CD8-positive, alpha-beta memory T cell (primary cell): ENCODE measurements at regions not wholly inside any gene's neighbourhood (a gene's known extent, or its start where the extent isn't known, plus 50 kb on each side); places are given as distances from the start of the nearest gene placed in this dataset.

ENCODE experiments used
- CTCF ChIA-PET: fragments of 350-600 bp; sonication (Branson Sonifier 250); formaldehyde crosslinking; loops from one replicate; lab custom pipeline; 2021; ENCODE audit warnings: antibody characterized with exemption; lab: Charles Lee
- POLR2A ChIA-PET: fragments of 350-600 bp; sonication (Branson Sonifier 250); formaldehyde crosslinking; loops from one replicate; lab custom pipeline; 2021; ENCODE audit warnings: antibody characterized with exemption; lab: Charles Lee
- DNase-seq, 5 donors: peaks; one replicate each; pipeline versions ENCODE4 v3.0.0 to v3.0.0-alpha.2; 2020 to 2022; ENCODE audit warnings: mixed read lengths in 1 of 5
- H3K27ac ChIP-seq: one replicate; pipeline ENCODE4 v1.7.0; 2013; ENCODE audit warnings: low read depth, mild to moderate bottlenecking, low read length, moderate library complexity
- H3K27me3 ChIP-seq: 2 replicates; pipeline ENCODE4 v1.7.0; 2013; ENCODE audit warnings: low read length, mild to moderate bottlenecking; ENCODE audit not compliant: insufficient read depth, poor library complexity, severe bottlenecking
- H3K36me3 ChIP-seq: 2 replicates; pipeline ENCODE4 v1.7.0; 2013; ENCODE audit warnings: mild to moderate bottlenecking, low read length, moderate library complexity; ENCODE audit not compliant: insufficient read depth
- H3K4me1 ChIP-seq: 2 replicates; pipeline ENCODE4 v1.7.0; 2013; ENCODE audit warnings: mild to moderate bottlenecking, low read length, moderate library complexity; ENCODE audit not compliant: insufficient read depth
- H3K4me3 ChIP-seq: 2 replicates; pipeline ENCODE4 v1.7.0; 2013; ENCODE audit warnings: mild to moderate bottlenecking, low read length
- H3K9me3 ChIP-seq: 2 replicates; pipeline ENCODE4 v1.7.0; 2013; ENCODE audit warnings: mild to moderate bottlenecking, low read length
- H3K27ac Mint-ChIP-seq, 8 donors: one replicate each; pipeline ENCODE4 v1.8.0; 2020 to 2021; ENCODE audit warnings: mixed read lengths in 8 of 8, mild to moderate bottlenecking in 6 of 8, inconsistent platforms in 3 of 8, moderate library complexity in 3 of 8
- H3K27me3 Mint-ChIP-seq, 2 donors: one replicate each; pipeline ENCODE4 v1.8.0; 2020 to 2021; ENCODE audit warnings: mixed read lengths in 2 of 2, mild to moderate bottlenecking in 1 of 2, moderate library complexity in 1 of 2
- H3K36me3 Mint-ChIP-seq, 3 donors: one replicate each; pipeline ENCODE4 v1.8.0; 2020 to 2021; ENCODE audit warnings: mixed read lengths in 3 of 3, inconsistent platforms in 1 of 3, mild to moderate bottlenecking in 1 of 3
- H3K4me1 Mint-ChIP-seq, 3 donors: one replicate each; pipeline ENCODE4 v1.8.0; 2020 to 2021; ENCODE audit warnings: mixed read lengths in 3 of 3, inconsistent platforms in 1 of 3, mild to moderate bottlenecking in 1 of 3
- H3K4me3 Mint-ChIP-seq, 7 donors: one replicate each; pipeline ENCODE4 v1.8.0; 2020 to 2021; ENCODE audit warnings: mixed read lengths in 7 of 7, mild to moderate bottlenecking in 6 of 7, moderate library complexity in 4 of 7, inconsistent platforms in 2 of 7
- H3K9me3 Mint-ChIP-seq, 5 donors: one replicate each; pipeline ENCODE4 v1.8.0; 2020 to 2022; ENCODE audit warnings: mixed read lengths in 5 of 5, mild to moderate bottlenecking in 3 of 5, moderate library complexity in 2 of 5, inconsistent platforms in 1 of 5

GRCh38 chr9:99745085-99745484, 76.6 kb upstream of the NR4A3 start:
- Mint-ChIP-seq H3K4me1 (no peaks in the 10 kb centered on the region), H3K27ac (no peak overlapping the region), H3K4me3 (no peak overlapping the region), H3K27me3 (peaks cover 8 to 9% of the 10 kb centered on the region in 2 donors), H3K36me3 (no peaks in the 10 kb centered on the region), H3K9me3 (no peaks in the 10 kb centered on the region)
- Histone ChIP-seq H3K4me1 (no peaks in the 10 kb centered on the region), H3K27ac (no peak overlapping the region), H3K9me3 (no peaks in the 10 kb centered on the region), H3K27me3 (no peaks in the 10 kb centered on the region), H3K36me3 (no peaks in the 10 kb centered on the region), H3K4me3 (no peak overlapping the region)
- ChIA-PET CTCF (no interaction called here), POLR2A (no interaction called here)
- DNase-seq: no peak

DNA sequence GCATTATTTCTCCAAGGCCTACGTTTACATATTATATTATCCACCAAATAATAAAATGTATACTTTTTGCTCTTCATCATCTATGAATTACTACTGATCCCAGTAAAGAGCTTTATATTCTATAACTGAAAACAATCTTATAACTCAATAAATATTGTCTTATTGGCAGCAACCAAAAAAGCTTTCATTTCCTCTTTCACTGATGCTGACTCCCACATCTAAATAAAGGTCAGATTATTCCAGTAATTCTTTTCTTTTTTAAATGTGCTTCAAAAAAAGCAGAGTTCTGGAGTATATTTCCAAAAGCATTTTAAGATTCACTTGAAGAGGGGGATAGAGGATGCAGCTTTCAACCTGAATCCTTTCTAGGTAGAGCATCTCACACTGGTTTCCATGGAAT, 75.3 kb upstream of the NR4A3 start:
- H3K27ac Mint-ChIP-seq: no peak overlapping the region
- H3K27me3 Mint-ChIP-seq: peaks cover 9 to 12% of the 10 kb centered on the region in 2 donors
- no peaks in the 10 kb centered on the region for H3K36me3 Mint-ChIP-seq
- H3K27ac ChIP-seq: no peak overlapping the region
- DNase-seq: no peak
- no peaks in the 10 kb centered on the region for H3K4me1 Mint-ChIP-seq
- H3K4me3 Mint-ChIP-seq: no peak overlapping the region
- H3K9me3 Mint-ChIP-seq: no peaks in the 10 kb centered on the region
- H3K4me3 ChIP-seq: no peak overlapping the region
- ChIA-PET POLR2A (no interaction called here), CTCF (no interaction called here)
- H3K27me3 ChIP-seq: no peaks in the 10 kb centered on the region
- no peaks in the 10 kb centered on the region for H3K9me3 ChIP-seq
- H3K4me1 ChIP-seq: no peaks in the 10 kb centered on the region
- H3K36me3 ChIP-seq: no peaks in the 10 kb centered on the region

DNA sequence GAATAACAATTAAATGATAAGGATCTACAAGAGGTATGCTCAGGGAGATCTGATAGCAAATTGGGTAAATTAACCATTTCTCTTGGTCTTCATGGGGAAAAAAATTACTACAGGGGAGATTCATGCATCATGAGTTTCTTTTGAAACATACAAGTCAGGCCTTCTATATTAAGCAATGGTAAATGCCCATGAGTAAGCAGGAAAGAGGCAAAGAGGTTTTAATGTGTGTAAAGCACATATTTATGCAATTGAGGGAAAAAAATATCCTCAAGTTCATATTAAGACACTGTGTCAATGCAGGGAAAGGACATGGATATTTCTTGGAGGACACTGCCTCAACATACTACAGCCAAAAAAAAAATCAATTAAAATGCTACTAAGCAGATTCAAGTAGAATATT, 73.4 kb upstream of the NR4A3 start:
- Histone ChIP-seq H3K27me3 (no peaks in the 10 kb centered on the region), H3K4me3 (no peak overlapping the region), H3K36me3 (no peaks in the 10 kb centered on the region), H3K4me1 (no peaks in the 10 kb centered on the region), H3K9me3 (no peaks in the 10 kb centered on the region), H3K27ac (no peak overlapping the region)
- no peaks in the 10 kb centered on the region for H3K9me3 Mint-ChIP-seq
- ChIA-PET POLR2A (no interaction called here), CTCF (no interaction called here)
- H3K27ac Mint-ChIP-seq: no peak overlapping the region
- H3K36me3 Mint-ChIP-seq: no peaks in the 10 kb centered on the region
- DNase-seq: no peak
- no peak overlapping the region for H3K4me3 Mint-ChIP-seq
- peaks cover 9 to 17% of the 10 kb centered on the region in 2 donors for H3K27me3 Mint-ChIP-seq
- no peaks in the 10 kb centered on the region for H3K4me1 Mint-ChIP-seq

DNA sequence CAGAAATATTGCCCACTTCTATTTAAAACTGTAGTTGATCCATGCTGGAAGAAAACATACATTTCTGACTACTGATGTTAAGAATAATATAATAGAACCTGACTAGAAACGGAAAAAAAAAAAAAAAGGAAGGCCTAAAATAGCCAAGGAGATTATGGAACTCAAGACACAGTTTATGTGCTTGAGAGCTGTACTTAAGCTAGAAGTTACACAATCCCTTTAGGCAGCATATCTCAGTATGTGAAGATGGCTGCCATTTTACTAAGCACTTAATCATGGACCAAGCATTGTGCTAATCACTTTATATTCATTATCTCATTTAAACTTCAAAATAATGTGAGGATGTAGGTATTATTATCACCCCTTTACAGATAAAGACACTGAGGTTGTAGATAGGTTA, 73.0 kb upstream of the NR4A3 start:
- H3K27ac Mint-ChIP-seq: no peak overlapping the region
- Histone ChIP-seq H3K4me3 (no peak overlapping the region), H3K27ac (no peak overlapping the region), H3K4me1 (no peaks in the 10 kb centered on the region), H3K36me3 (no peaks in the 10 kb centered on the region), H3K27me3 (no peaks in the 10 kb centered on the region), H3K9me3 (no peaks in the 10 kb centered on the region)
- H3K27me3 Mint-ChIP-seq: peaks cover 9 to 17% of the 10 kb centered on the region in 2 donors
- no peak overlapping the region for H3K4me3 Mint-ChIP-seq
- no peak for DNase-seq
- POLR2A ChIA-PET: no interaction called here
- no peaks in the 10 kb centered on the region for H3K36me3 Mint-ChIP-seq
- CTCF ChIA-PET: no interaction called here
- no peaks in the 10 kb centered on the region for H3K4me1 Mint-ChIP-seq
- H3K9me3 Mint-ChIP-seq: no peaks in the 10 kb centered on the region

- ChIA-PET CTCF (no interaction called here), POLR2A (no interaction called here)
- Mint-ChIP-seq H3K4me3 (no peak overlapping the region), H3K27me3 (peaks cover 9 to 17% of the 10 kb centered on the region in 2 donors), H3K4me1 (no peaks in the 10 kb centered on the region), H3K36me3 (no peaks in the 10 kb centered on the region), H3K9me3 (no peaks in the 10 kb centered on the region), H3K27ac (no peak overlapping the region)
- Histone ChIP-seq H3K4me1 (no peaks in the 10 kb centered on the region), H3K27ac (no peak overlapping the region), H3K4me3 (no peak overlapping the region), H3K9me3 (no peaks in the 10 kb centered on the region), H3K27me3 (no peaks in the 10 kb centered on the region), H3K36me3 (no peaks in the 10 kb centered on the region)
- no peak for DNase-seq
Measured at GRCh38 chr9:99749641-99750040, 72.0 kb upstream of the NR4A3 start.

DNA sequence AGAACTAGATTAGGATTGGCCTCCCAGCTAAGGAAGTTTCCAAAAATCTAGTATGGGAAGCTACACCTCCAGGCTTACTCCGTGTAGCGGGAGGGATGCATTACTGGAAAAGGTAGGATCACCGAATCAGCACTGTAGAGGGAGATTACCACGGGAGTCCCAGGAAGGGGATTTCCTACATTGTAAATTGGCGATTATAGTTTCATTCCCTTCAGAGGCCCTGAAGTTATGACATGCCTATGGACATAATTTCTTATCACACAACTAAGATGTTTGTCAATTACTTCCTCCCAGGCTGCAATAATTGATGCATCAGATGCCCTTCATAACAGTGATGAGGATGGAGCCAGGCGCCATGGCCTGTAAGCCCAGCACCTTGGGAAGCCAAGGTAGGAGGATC, 71.2 kb upstream of the NR4A3 start:
- ChIA-PET CTCF (interaction anchor here (0.7 kb wide), 1 partner anchor 80 kb away, joined by 3 read pairs; no protein-coding TSS in a partner anchor), POLR2A (no interaction called here)
- Mint-ChIP-seq H3K27ac (no peak overlapping the region), H3K9me3 (no peaks in the 10 kb centered on the region), H3K27me3 (peaks cover 9 to 17% of the 10 kb centered on the region in 2 donors), H3K4me3 (no peak overlapping the region), H3K4me1 (no peaks in the 10 kb centered on the region), H3K36me3 (peaks cover 0 to 5% (median 0%) of the 10 kb centered on the region in 3 donors)
- no peaks in the 10 kb centered on the region for H3K27me3 ChIP-seq
- H3K27ac ChIP-seq: no peak overlapping the region
- H3K36me3 ChIP-seq: no peaks in the 10 kb centered on the region
- no peak overlapping the region for H3K4me3 ChIP-seq
- no peaks in the 10 kb centered on the region for H3K4me1 ChIP-seq
- DNase-seq: no peak
- no peaks in the 10 kb centered on the region for H3K9me3 ChIP-seq

DNA sequence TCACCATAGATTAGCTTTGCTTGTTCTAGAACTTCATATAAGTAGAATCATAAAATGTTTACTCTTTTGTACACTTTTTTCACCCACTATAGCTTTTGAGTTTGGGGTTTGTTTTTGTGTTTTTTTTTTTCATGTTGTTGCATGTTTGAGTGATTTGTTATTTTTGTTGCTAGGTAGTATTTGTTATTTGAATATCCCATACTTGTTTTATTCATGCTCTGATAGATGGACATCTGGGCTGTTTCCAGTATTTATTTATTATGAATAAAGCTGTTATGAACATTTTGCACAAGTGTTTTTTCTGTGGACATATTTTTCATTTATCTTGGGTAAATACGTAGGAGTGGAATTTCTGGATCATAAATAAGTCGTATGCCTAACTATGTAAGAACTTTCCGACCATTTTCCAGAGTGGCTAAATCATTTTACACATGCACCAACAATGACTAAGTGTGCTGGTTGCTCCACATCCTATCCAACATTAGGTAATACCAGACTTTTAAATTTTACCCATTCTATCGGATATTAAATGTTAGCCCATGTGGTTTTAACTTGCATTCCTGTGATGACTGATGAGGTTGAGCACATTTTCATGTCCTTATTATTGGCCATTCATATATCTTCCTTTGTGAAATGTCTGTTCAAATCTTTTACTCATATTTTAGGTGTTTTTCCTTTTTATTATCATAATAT, 69.1 kb upstream of the NR4A3 start:
- no peak for DNase-seq
- no peak overlapping the region for H3K27ac ChIP-seq
- no peaks in the 10 kb centered on the region for H3K9me3 Mint-ChIP-seq
- H3K36me3 Mint-ChIP-seq: peaks cover 0 to 5% (median 0%) of the 10 kb centered on the region in 3 donors
- no peaks in the 10 kb centered on the region for H3K4me1 Mint-ChIP-seq
- H3K9me3 ChIP-seq: no peaks in the 10 kb centered on the region
- no peak overlapping the region for H3K4me3 ChIP-seq
- no peak overlapping the region for H3K4me3 Mint-ChIP-seq
- no peaks in the 10 kb centered on the region for H3K27me3 ChIP-seq
- H3K36me3 ChIP-seq: no peaks in the 10 kb centered on the region
- POLR2A ChIA-PET: no interaction called here
- H3K27ac Mint-ChIP-seq: no peak overlapping the region
- no peaks in the 10 kb centered on the region for H3K4me1 ChIP-seq
- CTCF ChIA-PET: interaction anchor here (1.1 kb wide), 1 partner anchor 14 kb away, joined by 4 read pairs; no protein-coding TSS in a partner anchor
- H3K27me3 Mint-ChIP-seq: peaks cover 10% of the 10 kb centered on the region in 2 donors

DNA sequence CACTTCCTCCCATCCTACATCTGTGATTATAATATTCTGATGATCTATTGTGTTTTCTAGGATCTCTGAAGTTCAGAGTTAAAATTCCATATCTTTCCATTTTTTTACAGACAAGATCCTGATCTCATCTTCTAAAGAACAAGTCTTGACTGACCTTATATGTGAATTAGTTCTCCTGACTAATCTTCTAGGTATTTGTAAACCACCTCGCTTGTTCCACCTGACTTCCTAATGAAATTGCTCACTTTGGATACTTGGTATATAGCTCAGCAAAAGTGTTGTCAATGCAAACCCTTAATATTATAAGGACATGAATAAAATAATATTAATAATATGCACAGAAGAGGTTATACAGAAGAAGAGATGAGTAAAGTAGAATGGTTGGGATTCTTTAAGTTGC, 68.2 kb upstream of the NR4A3 start:
- no peak overlapping the region for H3K27ac ChIP-seq
- ChIA-PET POLR2A (no interaction called here), CTCF (no interaction called here)
- H3K27me3 ChIP-seq: no peaks in the 10 kb centered on the region
- Mint-ChIP-seq H3K27me3 (peaks cover 8% of the 10 kb centered on the region in 2 donors), H3K36me3 (peaks cover 0 to 5% (median 0%) of the 10 kb centered on the region in 3 donors), H3K9me3 (no peaks in the 10 kb centered on the region), H3K27ac (no peak overlapping the region), H3K4me3 (no peak overlapping the region), H3K4me1 (no peaks in the 10 kb centered on the region)
- no peak for DNase-seq
- H3K4me1 ChIP-seq: no peaks in the 10 kb centered on the region
- H3K4me3 ChIP-seq: no peak overlapping the region
- H3K36me3 ChIP-seq: no peaks in the 10 kb centered on the region
- H3K9me3 ChIP-seq: no peaks in the 10 kb centered on the region
